ENCODE measurements at regions not wholly inside any gene's neighbourhood (a gene's known extent, or its start where the extent isn't known, plus 50 kb on each side); places are given as distances from the start of the nearest gene placed in this dataset.

DNA sequence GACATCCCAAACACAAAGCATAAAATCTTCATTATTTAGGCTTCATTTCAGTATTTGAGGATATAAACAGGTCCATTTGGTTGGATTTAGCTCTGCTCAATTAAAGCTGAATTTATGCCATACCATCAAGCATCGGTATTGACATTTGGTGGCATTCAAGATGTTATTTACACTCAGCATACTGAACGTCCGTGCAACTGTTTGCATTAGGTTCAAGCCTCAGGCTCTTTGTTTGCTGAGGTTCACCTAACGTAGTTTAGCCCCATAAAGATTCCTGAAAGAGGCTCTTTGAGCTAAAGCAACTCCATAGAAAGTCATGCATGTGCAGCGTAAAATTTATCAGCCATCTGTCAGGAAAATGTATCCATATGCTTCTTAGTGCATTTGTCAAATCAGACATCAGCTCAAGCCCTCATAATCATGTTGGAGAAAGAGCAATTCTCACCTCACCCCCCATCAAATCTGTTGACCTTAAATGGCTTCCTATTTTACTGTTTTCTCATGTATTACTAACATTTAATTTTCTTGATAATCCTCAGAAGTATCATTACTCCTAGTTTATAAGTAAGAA is 366.9 kb downstream of the EPHA4 start:
- no peak for DNase-seq (ENCODE audit: low read depth)

DNA sequence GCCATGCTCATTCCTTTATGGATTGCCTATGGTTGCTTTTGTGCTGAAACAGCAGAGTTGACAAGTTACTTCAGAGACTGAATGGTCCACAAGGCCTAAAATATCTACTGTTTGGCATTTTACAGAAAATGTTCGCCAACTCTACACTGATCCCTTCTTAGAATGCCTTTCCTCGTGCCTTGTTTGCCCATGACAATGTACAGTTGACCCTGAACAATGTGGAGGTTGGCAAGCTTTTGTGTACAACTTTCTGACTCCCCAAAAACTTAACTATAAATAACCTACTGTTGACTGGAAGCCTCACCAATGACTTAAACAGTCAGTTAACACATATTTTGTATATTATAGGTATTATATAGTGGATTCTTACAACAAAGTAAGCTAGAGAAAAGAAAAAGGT is 361.4 kb downstream of the EPHA4 start:
- no peak for DNase-seq (ENCODE audit: low read depth)

DNA sequence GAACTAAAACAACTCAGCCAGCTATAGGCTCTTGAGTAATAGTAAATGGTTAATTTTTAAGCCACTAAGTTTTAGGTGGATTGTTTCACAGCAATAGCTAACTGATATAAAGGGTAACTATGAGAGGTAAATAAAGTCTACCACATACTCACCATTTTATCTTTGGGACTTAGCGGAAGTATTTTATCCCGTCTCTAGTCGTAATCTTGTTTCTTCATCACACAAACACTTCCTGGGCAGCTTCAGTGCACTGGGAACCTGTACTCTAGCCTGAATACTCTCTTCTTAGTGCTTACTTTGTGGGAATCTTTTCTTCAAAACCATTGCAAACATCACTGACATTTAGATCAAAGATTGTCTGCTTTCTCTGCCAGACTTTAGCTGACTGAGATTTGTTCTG is 360.5 kb downstream of the EPHA4 start:
- no peak for DNase-seq (ENCODE audit: low read depth)

DNA sequence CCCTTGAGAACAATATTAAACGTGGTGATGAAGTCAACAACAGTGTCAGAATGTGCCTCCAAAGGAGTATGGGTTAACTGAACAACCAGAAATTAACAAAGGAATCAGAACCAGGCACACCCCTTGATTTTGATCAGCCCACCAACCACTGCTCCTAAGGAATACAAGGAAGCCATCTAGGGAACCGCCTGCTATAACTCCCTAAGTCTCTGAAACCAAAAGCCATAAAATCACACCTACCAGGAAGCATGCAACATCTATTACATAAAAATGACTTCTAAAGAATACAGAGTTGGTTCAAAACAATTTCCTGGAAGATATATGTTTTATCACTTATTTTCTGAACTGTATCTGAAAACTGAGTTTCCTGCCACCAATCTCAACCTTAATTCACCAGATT is 360.0 kb downstream of the EPHA4 start:
- DNase-seq (ENCODE audit: low read depth) = no peak

- no peak for DNase-seq (ENCODE audit: low read depth)
Observed at GRCh38 chr2:221215487-221215886, 356.6 kb downstream of the EPHA4 start.

DNA sequence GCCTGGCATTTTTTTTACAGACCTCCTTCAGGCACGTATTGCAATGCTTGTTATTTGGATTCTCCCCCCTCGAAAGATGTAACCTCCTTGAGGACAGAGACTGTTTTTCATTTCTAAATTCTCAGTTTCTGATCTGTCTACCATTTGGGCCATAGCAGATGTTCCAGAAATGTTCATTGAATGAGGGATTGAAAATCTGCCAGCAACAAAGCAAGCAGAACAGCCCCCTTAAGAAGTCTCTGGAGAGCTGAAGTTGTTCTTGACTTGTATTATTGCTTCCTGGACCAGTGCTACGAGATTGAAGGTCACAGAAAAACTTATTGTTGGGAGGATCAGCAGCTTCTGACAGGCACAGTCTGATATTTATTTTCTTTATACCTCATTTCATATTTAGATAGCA is 355.5 kb downstream of the EPHA4 start:
- no peak for DNase-seq (ENCODE audit: low read depth)

GRCh38 chr2:221225752-221226151 is 346.4 kb downstream of the EPHA4 start:
- DNase-seq (ENCODE audit: low read depth) = no peak

DNA sequence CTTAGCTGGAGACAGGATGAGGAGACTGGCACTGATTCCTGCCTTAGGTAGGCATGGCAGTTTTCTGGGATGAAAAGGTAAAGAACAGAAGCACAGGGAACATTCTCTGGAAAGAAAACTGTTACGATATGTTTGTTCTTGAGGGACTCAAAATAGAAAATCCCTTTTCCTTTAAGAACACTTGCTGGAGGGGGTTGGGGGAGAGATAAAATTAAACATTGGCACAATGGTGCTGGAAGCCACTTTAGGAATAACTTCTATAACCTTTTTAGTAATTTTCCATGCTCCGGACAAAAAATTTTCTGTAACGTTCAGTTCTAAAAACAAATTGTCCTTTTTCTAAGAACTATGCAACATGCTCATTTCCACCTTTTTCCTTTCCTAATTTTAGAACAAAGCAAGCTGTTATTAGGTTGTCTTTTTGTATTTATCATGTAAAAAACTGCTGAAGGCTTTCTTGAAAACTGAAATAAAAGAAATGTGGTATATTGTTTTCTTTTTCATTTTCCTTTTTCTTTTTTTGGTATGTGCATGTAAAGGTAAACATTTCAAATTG is 343.8 kb downstream of the EPHA4 start:
- no peak for DNase-seq (ENCODE audit: low read depth)

- no peak for DNase-seq (ENCODE audit: low read depth)
Observed at GRCh38 chr2:221229099-221229498, 343.0 kb downstream of the EPHA4 start.

DNA sequence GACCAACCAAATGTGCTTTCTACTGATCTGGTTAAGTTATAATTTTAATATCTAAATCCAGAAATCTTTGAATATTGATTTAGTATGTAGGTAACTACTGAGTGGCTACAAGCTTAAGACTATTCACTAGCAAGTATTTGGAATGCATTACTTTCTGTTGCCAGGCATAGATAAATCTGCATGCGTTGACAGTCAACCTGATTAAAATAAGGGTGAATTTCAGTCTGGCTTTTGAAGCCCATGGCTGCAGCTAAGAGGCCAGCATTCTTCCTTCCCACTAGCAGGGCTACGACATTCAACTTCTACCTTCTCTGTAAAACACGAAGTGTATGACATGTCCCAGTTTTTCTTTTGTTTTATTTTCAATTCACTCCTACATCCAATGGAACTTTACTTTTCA is 340.6 kb downstream of the EPHA4 start:
- DNase-seq (ENCODE audit: low read depth) = no peak

- no peak for DNase-seq (ENCODE audit: low read depth)
Observed at GRCh38 chr2:221235941-221236340, 336.2 kb downstream of the EPHA4 start.

GRCh38 chr2:221241072-221241471 is 331.0 kb downstream of the EPHA4 start:
- no peak for DNase-seq (ENCODE audit: low read depth)

GRCh38 chr2:221243771-221244170 is 328.3 kb downstream of the EPHA4 start:
- no peak for DNase-seq (ENCODE audit: low read depth)

DNA sequence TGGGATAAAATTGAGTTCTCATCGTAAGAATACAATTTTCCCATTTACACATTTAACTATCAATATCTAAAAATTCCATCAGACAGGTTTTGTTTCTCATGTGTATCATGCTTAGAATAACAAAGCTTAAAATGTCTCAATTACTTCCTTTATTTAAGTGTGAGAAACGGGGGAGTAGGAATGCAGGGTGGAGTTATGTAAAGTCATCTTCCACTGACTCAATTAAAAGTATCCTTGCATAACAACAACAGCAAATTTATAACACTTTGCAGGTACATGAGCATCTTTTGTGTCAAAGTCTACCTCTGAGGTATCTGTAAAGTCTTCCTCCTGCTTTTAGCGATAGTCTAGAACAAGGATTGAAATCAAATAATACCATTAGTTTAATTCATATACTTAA is 327.1 kb downstream of the EPHA4 start:
- no peak for DNase-seq (ENCODE audit: low read depth)

DNA sequence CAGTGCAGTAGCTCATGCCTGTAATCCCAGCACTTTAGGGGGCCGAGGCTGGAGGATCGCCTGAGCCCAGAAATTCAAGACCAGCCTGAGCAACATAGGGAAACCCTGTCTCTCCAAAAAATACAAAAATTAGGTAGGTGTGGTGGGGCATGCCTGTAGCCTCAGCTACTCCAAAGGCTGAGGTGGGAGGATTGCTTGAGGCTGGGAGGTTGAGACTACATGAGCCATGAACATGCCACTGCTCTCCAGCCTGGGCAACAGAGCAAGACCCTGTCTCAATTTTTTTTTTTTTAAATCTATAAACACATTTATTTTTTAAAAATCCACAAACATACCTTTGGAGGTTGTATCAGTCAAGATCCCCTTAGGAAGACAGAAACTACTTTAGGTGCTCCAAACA is 326.3 kb downstream of the EPHA4 start:
- DNase-seq (ENCODE audit: low read depth) = no peak

- no peak for DNase-seq (ENCODE audit: low read depth)
Observed at GRCh38 chr2:221254299-221254698, 317.8 kb downstream of the EPHA4 start.

DNA sequence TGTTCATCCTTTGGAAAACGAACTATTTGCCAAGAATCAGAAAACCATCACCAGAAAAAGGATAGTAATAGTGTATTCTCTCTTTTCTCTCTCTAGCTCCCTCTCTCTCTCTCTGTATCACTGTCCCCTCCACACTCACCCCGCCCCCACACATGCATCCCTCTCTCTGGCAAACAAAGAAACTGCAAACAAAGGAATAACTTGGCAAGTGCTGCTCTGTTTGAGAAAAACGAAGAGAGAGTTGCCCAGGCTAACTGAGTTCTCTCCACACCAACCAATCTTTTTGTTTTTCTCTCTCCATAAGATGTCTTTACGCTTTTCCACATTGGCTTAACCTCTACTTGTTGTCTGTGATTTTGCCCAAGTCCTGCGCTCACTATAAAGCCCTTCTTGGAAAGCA is 316.2 kb downstream of the EPHA4 start:
- DNase-seq (ENCODE audit: low read depth) = no peak

GRCh38 chr2:221258464-221258863 is 313.6 kb downstream of the EPHA4 start:
- DNase-seq (ENCODE audit: low read depth) = no peak

DNA sequence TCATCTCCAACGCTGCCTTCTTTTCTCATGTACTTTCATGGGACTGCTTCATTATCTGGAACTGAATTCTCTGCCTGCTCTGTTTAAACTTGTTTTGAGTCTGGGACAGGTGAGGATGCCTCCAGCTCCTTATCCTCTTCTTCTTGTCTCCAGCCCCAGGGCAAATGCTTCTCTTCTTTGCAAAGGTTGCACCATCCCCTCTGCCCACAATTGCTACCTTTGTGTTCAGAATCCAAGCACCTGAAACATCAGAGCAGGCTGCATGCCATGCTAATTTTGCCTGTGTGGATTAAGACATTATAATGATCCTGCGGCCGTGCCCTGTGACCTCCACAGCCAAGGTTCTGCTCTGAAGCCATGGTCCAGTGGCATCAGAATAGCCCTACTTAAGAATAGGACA is 309.5 kb downstream of the EPHA4 start:
- DNase-seq (ENCODE audit: low read depth) = no peak

DNA sequence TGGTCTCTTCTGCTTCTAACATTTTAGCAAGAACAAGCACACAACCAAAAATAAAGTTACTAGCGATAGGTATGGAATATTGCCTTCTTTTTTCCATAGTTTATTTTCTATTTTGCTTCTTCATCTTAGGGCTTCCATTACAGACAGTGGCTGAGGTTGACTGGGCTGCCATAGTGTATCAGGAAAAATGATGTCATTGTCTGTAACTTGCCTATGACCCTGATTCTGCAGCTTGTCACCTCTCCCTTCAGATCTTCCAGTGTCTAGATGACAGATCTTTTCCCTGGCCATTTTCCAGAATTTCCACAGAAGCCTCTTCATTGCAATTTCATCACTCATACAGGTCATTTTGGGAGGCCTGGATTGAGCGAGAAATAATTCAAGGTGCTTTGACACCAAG is 308.5 kb downstream of the EPHA4 start:
- DNase-seq (ENCODE audit: low read depth) = no peak

GRCh38 chr2:221264318-221264717 is 307.8 kb downstream of the EPHA4 start:
- no peak for DNase-seq (ENCODE audit: low read depth)

- no peak for DNase-seq (ENCODE audit: low read depth)
Observed at GRCh38 chr2:221267773-221268425, 304.2 kb downstream of the EPHA4 start.

DNA sequence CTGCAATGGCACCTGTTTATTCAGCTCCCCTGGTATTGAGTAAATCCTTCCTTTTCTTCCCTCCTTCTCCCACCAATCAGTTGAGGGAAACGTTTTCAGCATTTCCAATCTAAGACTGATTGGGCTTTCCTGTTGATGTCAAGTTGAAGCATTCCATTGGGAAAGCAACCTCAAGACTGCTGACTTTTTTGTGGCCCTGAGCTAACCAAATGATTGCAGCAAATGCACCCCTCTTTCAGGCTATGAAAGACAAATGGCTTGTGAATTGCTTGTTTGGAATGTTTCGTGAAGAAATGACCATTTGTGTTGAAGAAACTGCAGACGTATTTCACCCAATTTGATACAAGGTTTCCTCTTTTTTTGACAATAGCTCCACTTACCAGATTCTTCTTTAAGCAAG is 303.5 kb downstream of the EPHA4 start:
- DNase-seq (ENCODE audit: low read depth) = no peak

DNA sequence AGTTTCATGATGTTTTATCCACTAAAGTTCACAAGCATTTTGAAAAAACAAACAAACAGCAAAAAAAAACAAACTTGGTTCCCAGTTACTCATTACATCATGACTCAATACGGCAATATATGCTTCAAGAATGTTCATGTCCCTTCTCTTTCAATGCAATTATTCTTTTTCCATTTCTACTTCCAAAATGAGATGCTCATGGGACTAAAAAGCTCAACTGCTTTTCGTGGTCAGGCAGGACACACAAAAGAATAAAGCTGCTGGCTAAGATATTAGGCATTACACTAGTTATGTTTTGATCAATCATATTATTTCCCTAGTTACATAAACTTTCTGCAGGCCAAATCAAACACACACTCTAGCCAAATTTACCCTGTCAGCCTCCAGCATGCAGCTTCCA is 301.3 kb downstream of the EPHA4 start:
- no peak for DNase-seq (ENCODE audit: low read depth)
